GM19324 (cell line): ENCODE measurements at regions not wholly inside any gene's neighbourhood (a gene's known extent, or its start where the extent isn't known, plus 50 kb on each side); places are given as distances from the start of the nearest gene placed in this dataset.

ENCODE experiments used
- ATAC-seq: cut with Tn5 transposase; IDR thresholded peaks from one replicate; pipeline ENCODE4 v1.9.1; 2021; ENCODE audit warnings: mild to moderate bottlenecking, moderate library complexity; ENCODE audit not compliant: unreplicated experiment, low FRiP score

DNA sequence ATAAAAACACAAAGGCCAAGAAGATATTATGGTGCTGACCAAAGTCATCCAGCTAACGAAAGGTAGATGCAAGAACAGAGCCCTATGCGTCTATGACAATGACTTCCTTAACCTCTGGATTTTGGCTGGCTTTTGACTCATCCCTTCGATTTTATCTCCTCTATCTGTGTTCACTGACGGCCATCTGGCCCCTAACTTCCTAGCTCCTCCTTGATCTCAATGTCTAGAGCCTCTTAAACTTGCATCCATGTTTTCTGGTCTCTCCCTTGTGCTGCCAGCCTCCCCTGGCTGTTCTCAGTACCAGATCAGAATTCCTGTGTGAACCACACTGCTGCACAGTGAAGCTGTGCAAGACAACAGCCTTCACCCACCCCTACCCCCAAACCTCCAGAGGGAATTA, 452.9 kb downstream of the UTRN start:
- ATAC-seq, result no peak

DNA sequence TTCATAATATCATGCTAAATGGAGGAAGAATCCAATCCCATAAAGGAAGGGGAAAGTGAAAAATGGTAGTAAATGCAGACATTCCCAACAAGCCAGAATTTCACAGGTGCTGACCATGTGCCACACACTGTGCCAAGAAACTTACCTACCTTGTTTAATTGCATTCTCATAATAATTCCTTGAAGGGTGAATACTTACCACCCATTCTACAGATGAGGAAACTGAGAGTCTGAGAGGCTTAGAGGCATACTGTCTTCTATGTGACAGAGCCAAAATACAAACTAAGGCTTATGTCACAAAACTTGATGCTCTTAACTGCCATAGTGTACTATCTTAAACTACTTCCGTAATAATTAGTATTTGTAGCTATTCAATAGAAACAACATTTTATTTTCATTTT, 454.7 kb downstream of the UTRN start:
- ATAC-seq, result no peak

DNA sequence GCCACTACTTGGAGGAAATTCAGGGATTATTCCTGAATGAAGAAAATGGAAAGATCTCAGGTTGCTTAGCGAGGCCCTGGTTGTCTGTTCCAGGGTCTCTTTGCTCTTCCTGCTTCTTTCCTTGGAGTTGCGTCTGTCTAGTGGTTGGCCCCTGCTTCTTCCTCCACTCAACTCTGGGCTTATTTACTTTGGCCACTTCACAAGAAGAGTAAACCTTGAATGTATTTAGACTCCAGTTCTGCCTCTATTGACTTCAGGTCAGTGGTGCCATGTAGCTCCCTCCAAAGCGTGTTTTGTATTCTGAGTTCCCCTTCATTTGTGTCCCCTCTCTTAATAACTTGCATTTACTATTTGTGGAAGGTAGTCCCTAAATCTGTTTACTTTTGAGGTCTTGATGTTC, 456.5 kb downstream of the UTRN start:
- no peak for ATAC-seq

DNA sequence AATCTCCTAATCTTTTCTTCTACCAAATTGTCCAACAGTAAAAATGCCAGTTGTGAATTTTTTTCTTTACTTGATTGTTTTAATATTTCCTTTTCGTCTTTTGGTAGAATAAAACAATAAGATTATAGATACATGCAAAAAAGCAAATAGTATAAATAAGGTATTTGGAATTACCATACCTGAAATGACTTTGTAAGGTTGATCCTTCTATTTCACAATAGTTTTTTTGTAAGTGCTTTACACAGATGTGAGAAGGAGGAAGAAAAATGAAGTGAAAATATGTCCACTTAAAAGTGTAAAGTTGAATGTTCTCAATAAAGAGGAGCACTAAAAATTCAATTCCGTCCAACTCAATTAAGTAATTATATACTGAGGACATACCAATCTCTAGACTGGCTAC, 457.6 kb downstream of the UTRN start:
- ATAC-seq, result no peak

DNA sequence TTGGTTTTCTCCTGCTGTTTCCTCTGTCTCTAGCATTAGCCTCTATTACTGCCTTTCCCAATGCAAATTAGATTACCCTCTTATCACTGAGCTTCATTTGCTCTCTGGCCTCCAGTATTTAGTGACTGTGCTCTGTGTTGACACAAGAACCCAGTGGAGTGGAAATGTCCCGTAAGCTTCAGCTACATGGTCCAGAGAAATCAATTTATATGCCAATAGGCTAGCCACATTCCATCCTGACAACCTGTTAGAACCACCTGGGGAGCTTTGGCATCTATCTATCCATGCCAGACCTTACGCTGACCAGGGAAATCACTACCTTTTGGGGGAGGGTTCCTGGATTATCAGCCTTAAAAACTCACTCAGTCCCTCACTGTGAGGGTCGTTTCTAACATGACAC, 459.6 kb downstream of the UTRN start:
- ATAC-seq, result no peak

DNA sequence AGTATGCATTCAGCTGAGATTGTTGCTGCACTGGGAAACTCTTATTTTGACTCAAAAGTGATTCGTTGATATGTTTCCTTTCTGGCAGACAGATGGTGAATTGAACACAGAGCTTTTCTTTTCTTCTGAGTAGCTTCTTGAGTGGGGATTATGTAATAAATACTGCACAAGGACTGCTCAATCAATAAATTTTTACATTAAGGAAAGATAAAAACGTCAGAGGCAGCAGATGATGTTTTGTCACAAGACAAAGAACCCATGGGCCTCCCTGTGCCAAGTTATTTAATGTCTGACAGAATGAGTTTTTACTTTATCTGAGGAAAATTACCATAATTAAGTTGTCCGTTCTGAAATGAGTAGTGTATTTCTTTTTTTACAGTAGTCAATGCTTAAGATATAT, 460.3 kb downstream of the UTRN start:
- ATAC-seq, result no peak

DNA sequence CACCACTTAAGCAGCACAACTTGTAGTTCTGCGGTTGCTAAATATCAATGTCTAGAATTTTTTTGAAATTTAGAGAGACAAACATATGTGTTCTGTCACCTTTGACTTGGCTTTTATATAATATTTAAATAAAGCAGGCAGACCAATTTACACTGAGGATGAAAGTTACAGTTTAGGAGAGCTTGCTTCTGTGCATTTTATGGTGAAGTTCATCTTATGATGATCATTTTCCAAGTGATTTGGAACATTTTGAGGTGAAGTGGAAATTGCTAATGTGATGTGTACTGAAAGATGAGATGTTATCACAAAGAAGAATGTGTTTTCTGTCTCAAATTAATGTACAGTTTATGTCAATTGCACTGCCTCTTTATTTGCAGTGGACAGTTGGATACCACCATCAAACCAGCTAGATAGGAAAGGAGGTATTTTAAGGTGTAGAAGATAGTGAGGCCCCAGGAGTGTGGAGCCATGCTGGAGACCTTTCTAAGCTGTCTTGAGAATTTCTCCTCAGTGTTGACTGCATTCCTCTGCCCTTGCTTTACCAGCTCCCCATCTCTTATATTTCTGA, 461.9 kb downstream of the UTRN start:
- ATAC-seq, result no peak

DNA sequence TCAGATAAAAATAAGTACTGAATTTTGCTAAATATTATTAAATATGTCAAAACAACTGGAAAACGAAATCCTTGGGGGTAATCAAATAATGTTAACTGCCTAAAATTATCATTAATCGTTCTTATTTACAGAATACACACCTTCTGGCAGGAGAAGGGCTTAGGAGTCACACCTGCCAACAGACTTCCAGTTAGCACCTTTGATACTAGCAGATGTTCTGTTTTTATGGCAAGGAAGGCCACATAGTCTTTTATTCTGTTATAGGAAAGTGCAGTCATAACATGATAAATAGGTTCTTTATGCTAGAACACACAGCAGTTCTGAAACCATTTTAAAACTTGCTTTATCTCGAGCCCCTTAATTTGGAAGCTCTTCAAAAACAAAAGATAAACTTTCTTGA, 464.1 kb downstream of the UTRN start:
- ATAC-seq, result no peak

DNA sequence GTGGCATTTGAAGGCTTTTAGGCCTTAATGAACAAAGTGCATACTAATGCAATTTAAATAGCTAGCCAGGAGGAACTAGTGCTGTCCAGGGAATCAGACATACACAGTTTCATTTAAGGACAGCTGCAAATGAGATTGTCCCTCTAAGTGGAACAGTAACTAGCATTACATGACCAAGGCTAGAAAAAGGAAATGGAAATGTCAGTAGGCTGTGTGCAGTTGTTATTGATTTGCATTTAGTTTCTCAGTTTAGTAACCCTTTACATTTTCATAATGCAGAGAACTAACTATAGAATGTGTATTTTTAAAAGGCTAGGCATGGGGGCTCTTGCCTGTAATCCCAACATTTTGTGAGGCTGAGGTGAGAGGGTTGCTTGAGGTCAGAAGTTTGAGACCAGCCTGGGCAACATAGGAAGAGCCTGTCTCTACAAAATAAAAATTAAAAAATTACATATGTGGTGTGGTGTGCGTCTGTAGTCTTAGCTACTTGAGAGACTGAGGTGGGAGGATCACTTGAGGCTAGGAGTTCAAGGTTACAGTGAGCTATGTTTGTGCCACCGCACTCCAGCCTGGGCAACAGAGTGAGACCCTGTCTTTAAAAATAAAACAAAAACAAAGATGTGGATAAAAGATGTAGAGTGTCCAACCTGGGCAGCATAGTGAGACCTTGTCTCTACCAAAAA, 468.0 kb downstream of the UTRN start:
- peak; percentile 88 for ATAC-seq

DNA sequence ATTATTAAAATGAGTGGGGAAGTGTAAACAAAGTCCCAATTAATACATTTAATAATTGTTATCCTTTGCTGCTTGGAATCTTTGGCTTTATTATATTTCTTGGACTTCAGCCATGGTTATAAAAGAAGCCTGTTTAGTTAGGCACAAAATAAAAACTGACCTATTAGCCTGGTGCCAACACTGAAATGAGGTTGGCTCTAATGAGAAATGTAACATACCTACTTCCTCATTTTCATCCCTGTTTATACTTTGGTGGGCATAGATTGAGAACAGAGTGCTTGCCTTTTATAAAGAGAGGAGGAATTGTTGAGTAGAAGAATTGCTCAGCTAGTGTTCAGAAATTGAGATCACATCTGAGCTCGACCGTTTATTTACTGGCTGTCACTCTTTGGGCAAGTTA, 471.3 kb downstream of the UTRN start:
- no peak for ATAC-seq

DNA sequence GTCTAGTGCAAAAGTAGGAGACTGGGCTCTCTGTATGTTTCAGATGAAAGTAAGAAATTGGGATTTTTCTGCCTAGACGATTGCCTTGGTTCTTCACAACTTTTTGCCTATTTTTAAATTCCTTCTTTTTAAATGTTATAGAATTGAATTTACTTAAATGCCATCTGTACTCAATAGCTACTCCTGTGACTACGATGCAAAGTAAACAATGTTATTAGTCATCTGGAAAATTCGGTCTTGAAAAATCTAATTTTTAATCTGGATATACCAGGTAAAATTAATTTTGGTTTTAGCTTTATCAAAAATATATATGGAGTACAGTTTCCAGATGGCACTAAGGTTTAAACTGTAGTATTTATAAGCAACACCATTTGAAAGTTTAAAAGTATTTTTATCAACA, 472.2 kb downstream of the UTRN start:
- no peak for ATAC-seq

DNA sequence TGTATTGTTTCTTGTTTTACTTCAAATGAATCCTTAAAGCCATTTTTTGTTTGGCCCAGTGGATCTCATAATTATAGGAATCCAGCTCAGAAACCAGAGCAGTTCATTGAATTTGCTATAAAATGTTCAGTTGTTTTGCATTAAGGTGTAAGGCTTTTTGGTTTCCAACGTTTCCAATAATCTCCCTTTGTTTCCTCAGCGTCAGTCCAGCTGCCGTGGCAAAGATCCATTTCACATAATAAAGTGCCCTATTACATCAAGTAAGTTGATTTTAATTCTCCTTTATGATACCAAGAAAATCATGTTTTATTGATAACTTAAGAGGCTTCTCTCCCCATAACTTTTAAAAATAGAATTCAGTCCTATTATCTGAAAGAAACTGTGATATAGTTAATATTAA, 472.6 kb downstream of the UTRN start:
- no peak for ATAC-seq

DNA sequence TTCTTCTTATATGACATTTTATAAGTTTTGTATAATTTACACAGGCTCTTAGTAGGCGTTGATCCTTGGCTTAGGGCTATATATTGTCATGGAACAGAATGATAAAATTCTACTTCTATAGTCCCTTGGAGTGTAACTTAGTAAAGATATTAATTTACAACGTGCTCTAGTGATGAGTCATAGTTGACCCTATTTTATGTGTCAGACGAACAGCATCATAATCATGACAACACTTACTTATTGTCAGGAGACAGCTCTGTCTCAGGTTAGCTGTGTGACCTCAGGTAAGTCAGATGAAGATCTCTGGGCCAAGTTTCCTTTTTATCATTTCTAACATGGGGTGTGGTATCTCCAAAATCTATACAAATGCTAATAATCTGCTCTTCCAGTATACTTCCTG, 473.5 kb downstream of the UTRN start:
- ATAC-seq, result no peak

DNA sequence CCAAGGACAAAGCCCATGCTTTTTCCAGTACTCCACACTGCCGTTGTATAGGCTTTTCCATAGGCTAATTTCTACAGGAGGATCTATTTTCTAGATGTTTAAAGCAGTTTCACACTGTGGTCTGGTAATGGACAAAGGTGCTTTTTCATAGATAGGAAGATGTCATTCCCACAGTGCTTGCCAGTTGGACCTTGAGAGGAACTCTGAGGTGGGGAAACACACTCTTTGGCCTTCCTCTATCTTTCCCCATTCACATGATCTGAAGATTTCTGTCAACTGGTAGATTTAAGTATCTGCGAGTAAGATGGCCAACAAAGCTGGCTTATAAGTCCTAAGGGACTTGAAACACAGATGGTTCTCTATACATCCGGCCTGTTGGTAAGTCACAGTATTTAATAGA, 477.3 kb downstream of the UTRN start:
- ATAC-seq, result no peak

DNA sequence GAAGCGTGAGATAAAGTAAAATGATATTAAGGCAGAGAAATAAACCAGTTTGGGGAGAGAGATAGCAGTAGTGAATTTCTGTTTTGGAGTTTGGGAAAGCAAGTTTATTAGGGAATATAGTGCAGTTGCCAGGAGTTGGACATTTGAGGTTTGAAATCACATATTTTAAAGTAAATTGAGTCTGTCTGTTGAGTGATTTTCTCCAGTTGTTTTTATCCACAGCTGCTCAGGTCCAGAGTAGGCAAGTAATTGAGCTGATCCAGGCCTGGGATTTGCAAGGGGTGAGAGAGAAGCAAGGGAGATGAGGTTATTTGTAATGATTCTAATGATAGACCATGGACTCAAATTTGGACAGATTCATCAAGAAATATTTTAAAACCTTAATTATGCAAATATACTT, 481.9 kb downstream of the UTRN start:
- ATAC-seq, result no peak

DNA sequence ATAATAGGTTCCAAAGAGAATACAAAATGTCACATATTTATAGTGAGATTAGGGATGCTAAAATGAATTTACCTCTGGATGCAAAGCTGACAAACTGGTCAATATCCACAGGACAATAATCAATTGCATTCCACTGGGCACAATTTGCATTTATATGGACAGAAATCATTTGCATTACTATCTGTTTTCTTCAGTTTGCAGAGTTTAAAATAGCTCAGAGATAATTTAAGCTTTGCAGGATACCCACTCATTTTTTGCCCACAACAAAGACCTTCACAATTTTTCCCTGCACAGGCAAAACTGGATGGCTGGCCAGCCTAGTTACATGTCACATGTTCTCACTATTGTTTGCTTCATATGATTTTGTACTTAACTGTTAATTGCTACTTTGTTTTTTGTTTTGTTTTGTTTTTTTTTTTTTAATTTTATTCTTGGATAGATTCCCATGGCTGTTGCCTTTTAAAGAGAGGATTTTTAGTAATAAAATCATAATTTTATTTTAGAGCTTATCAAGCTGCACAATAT, 483.5 kb downstream of the UTRN start:
- ATAC-seq, result no peak

DNA sequence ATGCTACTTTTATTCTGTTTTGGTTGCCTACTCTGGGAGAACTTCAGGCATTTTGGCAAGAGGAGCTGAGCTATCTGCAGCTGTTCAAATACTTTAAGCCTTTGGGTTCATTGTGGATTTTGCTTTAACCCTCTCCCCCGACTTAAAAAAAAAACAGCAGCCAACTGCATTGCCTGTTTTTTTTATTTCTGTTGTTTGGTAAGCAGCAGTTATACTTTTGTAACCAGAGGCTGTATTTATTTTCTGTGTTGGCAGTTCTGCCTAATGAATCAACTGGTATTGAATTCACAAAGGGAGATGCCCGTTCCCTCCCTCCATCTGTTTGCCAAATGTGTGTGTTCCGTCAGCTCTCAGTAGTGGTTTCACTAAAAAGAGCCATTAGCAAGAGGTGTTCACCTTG, 484.0 kb downstream of the UTRN start:
- ATAC-seq, result no peak

DNA sequence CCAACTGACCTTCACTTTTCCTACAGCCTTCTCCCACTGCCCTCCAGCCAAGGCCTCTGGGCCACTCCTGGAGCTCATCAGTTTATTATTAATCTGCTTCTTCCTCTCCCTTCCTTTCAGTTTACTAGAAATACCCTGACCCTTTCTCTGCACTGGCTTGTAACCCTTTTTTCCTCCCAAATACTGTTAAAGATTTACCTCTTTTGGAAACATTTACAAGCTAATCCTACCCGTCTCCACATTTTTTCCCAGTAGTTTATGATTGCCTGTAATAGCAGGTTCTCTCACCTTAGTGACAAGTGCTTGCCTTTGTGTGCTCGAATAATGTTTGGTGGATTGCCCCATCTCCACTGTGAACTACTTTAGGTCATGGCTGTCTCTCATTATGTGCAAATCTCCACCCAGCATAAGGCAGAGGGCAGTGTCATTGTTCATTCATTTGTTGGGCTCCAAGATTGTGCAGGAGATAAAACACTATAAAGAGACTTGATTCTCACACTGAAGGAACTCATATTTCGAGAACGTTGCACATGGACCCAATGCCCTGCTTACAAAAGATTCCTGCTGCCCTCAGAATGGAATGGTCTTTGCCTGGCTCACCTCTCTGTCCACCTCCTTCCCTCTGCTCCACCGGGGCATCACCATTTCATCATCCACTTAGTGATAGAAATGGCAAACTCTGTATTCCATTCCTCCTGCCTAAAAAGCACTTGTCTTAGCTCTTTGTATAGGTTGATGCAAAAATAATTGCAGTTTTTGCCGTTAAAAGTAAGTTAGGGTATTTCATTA, 491.1 kb downstream of the UTRN start:
- ATAC-seq, result no peak

DNA sequence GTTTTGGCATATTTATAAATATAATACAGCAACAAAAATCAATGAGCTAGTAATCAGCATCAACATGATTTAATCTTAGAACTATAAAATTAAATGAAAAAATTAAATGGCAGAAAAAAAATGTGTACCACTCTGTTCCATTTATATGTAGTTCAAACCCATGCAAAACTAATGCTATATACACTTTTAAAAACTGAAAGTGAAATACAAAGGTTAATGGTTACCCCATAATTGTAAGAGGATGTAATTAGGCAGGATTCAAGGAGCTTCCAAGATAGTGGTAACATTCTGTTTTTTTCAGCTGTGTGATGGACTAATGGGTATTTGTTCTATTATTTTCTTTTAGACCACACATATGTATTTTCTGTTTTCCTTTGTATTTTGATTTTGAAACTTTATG, 492.1 kb downstream of the UTRN start:
- ATAC-seq, result peak; percentile 46

DNA sequence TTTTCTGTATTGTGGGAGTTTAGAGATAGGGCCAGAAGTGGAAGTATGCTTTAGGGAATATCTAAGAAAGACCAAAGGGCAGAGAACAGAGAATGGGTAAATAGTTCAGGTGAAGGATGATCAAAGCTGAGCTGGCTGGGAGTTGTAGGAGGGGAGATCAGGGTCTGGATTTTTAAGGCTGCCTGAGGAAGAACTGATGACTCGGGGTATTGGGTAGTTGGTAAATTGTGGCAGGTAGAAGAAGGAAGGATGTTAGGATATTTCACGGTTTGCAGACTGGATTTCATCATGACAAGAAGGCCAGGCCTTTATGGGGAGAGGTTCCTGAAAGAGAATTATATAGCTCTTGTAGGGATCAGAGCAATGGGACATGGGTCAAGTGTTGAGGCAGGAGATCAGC, 492.9 kb downstream of the UTRN start:
- no peak for ATAC-seq

DNA sequence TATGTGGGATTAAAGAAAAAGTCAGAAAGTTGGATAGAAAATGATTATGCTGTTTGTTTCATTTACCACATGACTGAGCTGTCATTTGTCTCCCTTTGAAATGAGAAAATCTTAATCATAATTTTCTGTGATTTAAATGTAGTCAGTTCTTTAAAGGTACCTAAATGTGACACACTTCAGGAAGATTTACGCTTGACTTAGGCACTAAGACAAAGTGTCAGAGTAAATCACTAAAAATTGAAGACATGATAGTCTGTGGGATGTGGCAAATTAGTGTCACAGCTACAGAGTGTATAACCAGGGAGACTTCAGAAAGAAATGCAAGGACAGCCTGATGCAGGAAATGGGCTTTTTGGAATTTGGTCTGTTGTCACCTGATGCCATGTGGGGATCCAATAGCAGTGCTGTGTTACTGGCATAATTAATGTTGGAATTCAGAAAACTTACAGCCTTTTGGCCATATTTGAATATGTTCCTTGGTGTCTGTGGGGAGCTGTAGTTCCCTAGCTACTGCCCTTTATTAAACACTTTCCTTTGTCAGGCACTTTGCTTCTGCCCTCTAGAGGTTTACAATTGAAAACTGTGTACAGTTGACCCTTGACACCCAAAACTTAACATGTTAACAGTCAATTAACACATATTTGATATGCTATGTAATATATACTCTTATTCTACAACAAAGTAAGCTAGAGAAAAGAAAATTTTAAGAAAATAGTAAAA, 493.8 kb downstream of the UTRN start:
- ATAC-seq, result no peak
